Right cardiac atrium (tissue), 5 donors: ENCODE measurements at regions not wholly inside any gene's neighbourhood (a gene's known extent, or its start where the extent isn't known, plus 50 kb on each side); places are given as distances from the start of the nearest gene placed in this dataset.

Source experiments
- ATAC-seq, 2 donors: fragments of 200-7000 bp; cut with Tn5 transposase; one replicate each; pipeline versions ENCODE4 v1.8.0 to v1.9.1; 2020; ENCODE audit warnings: moderate library complexity in 2 of 2, mild to moderate bottlenecking in 1 of 2
- DNase-seq, 3 donors: peaks; one replicate each; pipeline ENCODE4 v3.0.0-alpha.2; 2020
- H3K27ac ChIP-seq: one replicate; pipeline ENCODE4 v1.5.1; 2013; ENCODE audit warnings: mild to moderate bottlenecking, low read length, control low read depth, moderate library complexity
- H3K27me3 ChIP-seq: one replicate; pipeline ENCODE4 v1.6.1; 2013; ENCODE audit not compliant: control insufficient read depth, insufficient read depth
- H3K4me1 ChIP-seq: one replicate; pipeline ENCODE4 v1.6.1; 2013; ENCODE audit warnings: low read length; ENCODE audit not compliant: control insufficient read depth, insufficient read depth
- H3K4me3 ChIP-seq: one replicate; pipeline ENCODE4 v1.5.1; 2013; ENCODE audit warnings: low read length, control low read depth
- H3K9me3 ChIP-seq: one replicate; pipeline ENCODE4 v1.6.1; 2013; ENCODE audit warnings: low read length; ENCODE audit not compliant: control insufficient read depth
- WGBS: extraction: QIAGEN DNeasy Blood & Tissue Kit; methylation state at CpG from one replicate; pipeline ENCODE4 v1.1.7; 2013; 5-methylcytosine and 5-hydroxymethylcytosine counted together
- intact Hi-C, 4 donors: fragments of 100-400 bp; cut with DNase I; formaldehyde crosslinking; loops; one replicate each; pipeline versions ENCODE4 v1.11.0 to v1.14.0; 2022 to 2023
- donor health status: healthy with polysubstance abuse.
- donor health status: DM: no; HTN: yes; CAD: no.
- donor health status: DM: no; HTN: no; CAD: no.
- donor health status: DM: no; HTN: yes; CAD: no; lungs with severe emphysema.
- donor health status: DM: yes; HTN: yes; CAD: no.

- intact Hi-C loops, result no loop called here
- Histone ChIP-seq H3K27me3 (no peaks in the 10 kb centered on the region), H3K4me3 (no peak overlapping the region), H3K27ac (no peak overlapping the region), H3K9me3 (no peaks in the 10 kb centered on the region), H3K4me1 (no peaks in the 10 kb centered on the region)
- DNase-seq (no peak), ATAC-seq (no peak)
- whole genome bisulfite sequencing, result 53% methylated on average over 1 of the region's 1 CpG
Observed at GRCh38 chr18:67347438-67347837, 169.1 kb downstream of the DSEL start.

DNA sequence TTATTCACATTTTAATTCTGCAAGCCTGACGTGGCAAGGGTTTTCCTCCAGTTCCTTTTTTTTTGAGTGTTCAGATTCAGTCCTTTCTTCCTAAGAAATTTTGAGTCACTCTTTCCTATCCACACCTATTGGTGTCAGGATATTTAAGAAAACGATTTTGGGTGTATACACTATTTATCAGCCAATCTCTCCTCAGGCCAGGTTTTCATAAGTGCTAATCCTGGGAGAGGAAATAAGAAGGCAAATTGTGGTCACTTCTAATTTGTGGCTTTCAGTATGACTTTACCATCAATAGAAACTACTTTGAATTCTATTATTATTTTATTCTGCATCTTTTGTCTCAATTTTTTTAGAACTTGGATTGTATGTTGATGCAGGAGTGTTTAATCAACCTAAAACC is 174.4 kb downstream of the DSEL start:
- Histone ChIP-seq H3K27me3 (no peaks in the 10 kb centered on the region), H3K27ac (no peak overlapping the region), H3K4me3 (no peak overlapping the region), H3K9me3 (no peaks in the 10 kb centered on the region), H3K4me1 (no peaks in the 10 kb centered on the region)
- intact Hi-C loops, result no loop called here
- ATAC-seq (no peak), DNase-seq (no peak)
- WGBS, result 45% methylated on average over 2 of the region's 2 CpGs

DNA sequence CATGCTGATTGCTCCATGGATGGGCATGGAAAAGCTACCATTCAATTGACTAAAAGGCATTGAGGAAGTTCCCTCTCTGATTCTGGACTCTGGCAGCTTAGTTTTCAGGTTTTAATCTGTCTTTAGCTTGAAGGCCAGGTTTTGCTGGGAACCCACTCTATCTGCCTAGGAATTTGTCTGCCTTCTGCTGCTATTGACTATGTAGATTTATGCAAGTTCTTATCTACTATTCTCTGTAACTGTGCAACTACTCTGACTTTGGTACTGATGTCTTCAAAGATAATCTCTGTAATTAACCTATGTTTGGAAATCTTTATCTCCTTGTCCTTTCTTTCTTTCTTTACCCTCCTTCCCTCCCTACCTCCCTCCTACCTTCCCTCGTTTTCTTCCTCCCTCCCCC is 178.8 kb downstream of the DSEL start:
- Histone ChIP-seq H3K9me3 (no peaks in the 10 kb centered on the region), H3K4me1 (no peaks in the 10 kb centered on the region), H3K27me3 (no peaks in the 10 kb centered on the region), H3K27ac (no peak overlapping the region), H3K4me3 (no peak overlapping the region)
- WGBS, result 32% methylated on average over 1 of the region's 1 CpG
- ATAC-seq, result no peak
- intact Hi-C loops, result no loop called here
- DNase-seq, result no peak

GRCh38 chr18:67331857-67332256 is 184.7 kb downstream of the DSEL start:
- Histone ChIP-seq H3K27ac (no peak overlapping the region), H3K4me3 (no peak overlapping the region), H3K27me3 (no peaks in the 10 kb centered on the region), H3K4me1 (no peaks in the 10 kb centered on the region), H3K9me3 (no peaks in the 10 kb centered on the region)
- 42% methylated on average over 1 of the region's 1 CpG for WGBS
- DNase-seq (no peak), ATAC-seq (no peak)
- intact Hi-C loops, result no loop called here

- intact Hi-C loops, result no loop called here
- Histone ChIP-seq H3K27me3 (no peaks in the 10 kb centered on the region), H3K4me1 (no peaks in the 10 kb centered on the region), H3K9me3 (no peaks in the 10 kb centered on the region), H3K4me3 (no peak overlapping the region), H3K27ac (no peak overlapping the region)
- WGBS, result 78% methylated on average over 2 of the region's 2 CpGs
- ATAC-seq (no peak), DNase-seq (no peak)
Observed at GRCh38 chr18:67319109-67319508, 197.4 kb downstream of the DSEL start.

DNA sequence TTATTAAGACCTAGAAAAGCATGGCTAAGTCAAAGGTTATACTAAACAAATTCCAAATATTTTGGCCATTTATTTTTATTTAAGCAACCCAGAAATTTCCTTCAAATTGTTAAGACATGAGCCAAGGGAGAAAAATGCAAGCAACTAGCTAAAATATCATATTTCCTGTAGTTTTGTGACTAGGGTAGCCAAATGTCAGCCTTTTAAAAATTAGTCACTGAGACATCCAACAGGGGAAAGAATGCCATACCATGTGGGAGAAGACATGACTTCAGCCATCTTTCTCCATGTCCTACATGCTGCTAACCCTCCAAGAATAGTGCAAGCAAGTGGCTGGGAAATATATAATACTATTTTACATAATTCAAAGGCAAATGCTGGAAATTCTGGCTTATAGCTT is 197.9 kb downstream of the DSEL start:
- no peaks in the 10 kb centered on the region for H3K4me1 ChIP-seq
- intact Hi-C loops, result no loop called here
- DNase-seq, result no peak
- H3K27me3 ChIP-seq, result no peaks in the 10 kb centered on the region
- H3K4me3 ChIP-seq, result no peak overlapping the region
- ATAC-seq, result no peak
- H3K9me3 ChIP-seq, result no peaks in the 10 kb centered on the region
- no peak overlapping the region for H3K27ac ChIP-seq

DNA sequence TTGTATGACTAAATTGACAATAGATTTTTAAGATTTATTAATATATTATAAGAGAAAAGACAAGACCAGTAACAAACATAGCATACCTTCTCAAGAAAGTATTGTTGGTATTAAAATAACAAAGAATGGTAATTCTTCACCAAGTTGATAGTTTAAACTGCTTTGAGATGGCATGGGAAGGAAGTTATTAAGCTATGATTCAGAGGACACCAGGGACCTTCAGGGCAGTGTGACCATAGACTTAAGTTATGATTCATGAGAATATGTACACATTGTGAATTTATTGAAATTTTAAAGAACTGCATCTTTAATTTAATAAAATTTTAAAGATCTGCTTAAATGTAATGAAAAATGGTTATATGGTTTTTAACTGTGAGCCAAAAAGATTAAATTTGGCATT is 205.7 kb downstream of the DSEL start:
- H3K27ac ChIP-seq, result no peak overlapping the region
- no peaks in the 10 kb centered on the region for H3K4me1 ChIP-seq
- no peaks in the 10 kb centered on the region for H3K9me3 ChIP-seq
- no peak overlapping the region for H3K4me3 ChIP-seq
- DNase-seq (no peak), ATAC-seq (no peak)
- no peaks in the 10 kb centered on the region for H3K27me3 ChIP-seq
- intact Hi-C loops, result no loop called here

GRCh38 chr18:67308819-67309218 is 207.7 kb downstream of the DSEL start:
- DNase-seq, result no peak
- WGBS, result 74% methylated on average over 4 of the region's 4 CpGs
- no peak for ATAC-seq
- no peak overlapping the region for H3K27ac ChIP-seq
- H3K4me3 ChIP-seq, result no peak overlapping the region
- H3K4me1 ChIP-seq, result no peaks in the 10 kb centered on the region
- no peaks in the 10 kb centered on the region for H3K9me3 ChIP-seq
- intact Hi-C loops, result no loop called here
- H3K27me3 ChIP-seq, result no peaks in the 10 kb centered on the region

DNA sequence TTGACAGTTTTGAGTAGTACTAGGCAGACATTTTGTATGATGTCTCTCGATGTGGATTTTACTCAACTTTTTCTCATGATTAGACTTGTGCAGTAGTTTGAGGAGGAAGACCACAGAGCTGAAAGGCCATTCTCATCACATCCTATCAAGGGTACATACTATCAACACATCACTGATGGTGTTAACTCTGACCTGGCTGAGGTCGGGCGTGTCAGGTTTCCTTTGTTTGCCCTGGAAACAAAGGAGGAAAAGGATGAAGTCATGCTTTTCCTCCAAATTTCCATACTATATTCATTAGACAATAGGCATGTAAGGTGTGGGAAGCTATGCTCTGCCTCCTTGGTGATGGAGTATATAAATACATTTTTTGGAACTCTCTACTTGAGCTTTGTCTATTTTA is 211.1 kb downstream of the DSEL start:
- intact Hi-C loops, result no loop called here
- Histone ChIP-seq H3K27ac (no peak overlapping the region), H3K4me3 (no peak overlapping the region), H3K9me3 (no peaks in the 10 kb centered on the region), H3K27me3 (no peaks in the 10 kb centered on the region), H3K4me1 (no peaks in the 10 kb centered on the region)
- no peak for ATAC-seq
- DNase-seq, result no peak
- WGBS, result 65% methylated on average over 3 of the region's 3 CpGs

DNA sequence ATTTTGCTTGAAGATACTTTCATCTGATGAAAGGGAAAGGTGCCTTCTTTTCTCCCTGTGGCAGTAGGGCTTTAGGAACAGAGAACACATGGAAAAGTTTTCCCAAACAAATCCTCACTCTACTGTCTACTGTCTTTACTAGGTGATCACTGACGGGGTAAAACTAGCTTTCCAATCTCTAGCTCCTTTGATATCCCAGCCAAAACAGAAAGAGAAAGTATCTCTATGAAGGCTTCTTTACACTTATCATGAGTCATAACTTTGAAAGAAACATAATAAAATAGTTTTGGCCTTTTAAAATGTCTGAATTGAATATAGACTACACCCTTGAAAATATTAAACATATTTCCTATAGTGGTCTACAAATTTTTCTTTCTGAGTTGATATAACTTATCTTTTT is 214.5 kb downstream of the DSEL start:
- DNase-seq, result no peak
- 58% methylated on average over 1 of the region's 1 CpG for WGBS
- no peak overlapping the region for H3K27ac ChIP-seq
- no peaks in the 10 kb centered on the region for H3K4me1 ChIP-seq
- no peaks in the 10 kb centered on the region for H3K27me3 ChIP-seq
- no peak for ATAC-seq
- H3K4me3 ChIP-seq, result no peak overlapping the region
- intact Hi-C loops, result no loop called here
- H3K9me3 ChIP-seq, result no peaks in the 10 kb centered on the region

DNA sequence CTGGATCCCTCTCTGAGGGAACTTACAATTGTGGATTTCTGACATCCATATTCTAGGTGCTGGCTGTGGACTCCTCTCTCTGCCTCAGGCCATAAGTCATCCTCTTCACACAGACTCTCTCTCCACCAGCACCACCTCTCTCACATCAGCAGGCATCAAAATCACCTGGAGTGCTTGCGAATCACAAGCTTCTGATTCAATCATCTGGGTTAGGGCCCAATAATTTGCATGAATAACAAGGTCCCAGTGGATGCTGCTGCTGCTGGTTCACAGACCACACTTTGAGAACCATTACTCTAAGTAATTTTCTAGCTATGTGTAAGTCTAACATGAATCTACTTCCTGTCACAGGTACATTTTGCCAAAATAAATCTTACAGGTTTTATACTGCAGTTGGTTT is 214.9 kb downstream of the DSEL start:
- Histone ChIP-seq H3K4me3 (no peak overlapping the region), H3K27ac (no peak overlapping the region), H3K4me1 (no peaks in the 10 kb centered on the region), H3K27me3 (no peaks in the 10 kb centered on the region), H3K9me3 (no peaks in the 10 kb centered on the region)
- intact Hi-C loops, result no loop called here
- ATAC-seq (no peak), DNase-seq (no peak)
- 90% methylated on average over 1 of the region's 1 CpG for WGBS

GRCh38 chr18:67300498-67300897 is 216.0 kb downstream of the DSEL start:
- H3K27ac ChIP-seq, result no peak overlapping the region
- H3K27me3 ChIP-seq, result no peaks in the 10 kb centered on the region
- intact Hi-C loops, result no loop called here
- no peaks in the 10 kb centered on the region for H3K4me1 ChIP-seq
- no peak overlapping the region for H3K4me3 ChIP-seq
- DNase-seq (no peak), ATAC-seq (no peak)
- H3K9me3 ChIP-seq, result no peaks in the 10 kb centered on the region
- 95% methylated on average over 4 of the region's 4 CpGs for WGBS
